HepG2 (cell line): ENCODE measurements at regions not wholly inside any gene's neighbourhood (a gene's known extent, or its start where the extent isn't known, plus 50 kb on each side); places are given as distances from the start of the nearest gene placed in this dataset.

Source experiments
- ATAC-seq: fragments of 200-7000 bp; cut with Tn5 transposase; 3 replicates; pipeline ENCODE4 v1.9.1; 2020; ENCODE audit warnings: mild to moderate bottlenecking, moderate library complexity
- BruUV-seq: library from RNA; stranded (reverse); fragments of 400-500 nt; replicated peaks from 2 replicates; lab custom pipeline; 2021; lab: Mats Ljungman, UMichigan
- CTCF ChIA-PET: fragments of 300-600 bp; formaldehyde crosslinking; extraction: SDS; loops from one replicate; lab custom pipeline; 2021; ENCODE audit warnings: low total read pairs, inconsistent platforms, low intra/inter-chr PET ratio; lab: Yijun Ruan, JAX
- POLR2A ChIA-PET: fragments of 350-600 bp; sonication (Branson Sonifier 250); formaldehyde crosslinking; loops from one replicate; lab custom pipeline; 2020; ENCODE audit warnings: antibody characterized with exemption, inconsistent platforms; lab: Yijun Ruan, JAX
- DNase-seq: peaks from one replicate; pipeline ENCODE4 v3.0.0-alpha.2; 2015; ENCODE audit warnings: low spot score
- FAIRE-seq: peaks from 3 replicates; lab custom pipeline; 2011; peaks lifted over from hg19 to GRCh38; lab: Jason Lieb, UNC
- H2AFZ ChIP-seq: one replicate; pipeline ENCODE4 v1.6.1; 2011; ENCODE audit warnings: low read length, inconsistent platforms
- H3K27ac ChIP-seq: fragments of 300-600 bp; 3 replicates; pipeline ENCODE4 v1.8.0; 2011; ENCODE audit warnings: mixed run types, mild to moderate bottlenecking, mixed read lengths, low read length, inconsistent platforms; ENCODE audit not compliant: insufficient read depth; ENCODE audit errors: extremely low read length
- H3K27me3 ChIP-seq, 2 experiments: fragments of 200-600 bp in 1 of 2; 2 replicates in 1 of 2; 3 replicates in 1 of 2; pipeline versions ENCODE4 v1.6.0 to v1.8.0; 2011; ENCODE audit warnings: low read length in 2 of 2, mild to moderate bottlenecking in 2 of 2, moderate library complexity in 2 of 2, inconsistent platforms in 1 of 2; ENCODE audit not compliant: insufficient read depth in 2 of 2, control insufficient read depth in 1 of 2
- H3K36me3 ChIP-seq, 2 experiments: fragments of 200-600 bp in 1 of 2; replicated peaks in 1 of 2; 2 replicates in 1 of 2; 3 replicates in 1 of 2; pipeline versions ENCODE4 v1.5.1 to v1.8.0; 2011; ENCODE audit warnings: low read length in 2 of 2, inconsistent platforms in 1 of 2; ENCODE audit not compliant: insufficient read depth in 2 of 2, control insufficient read depth in 1 of 2
- H3K4me1 ChIP-seq: 2 replicates; pipeline ENCODE4 v1.5.1; 2012; ENCODE audit warnings: low read length, inconsistent platforms; ENCODE audit not compliant: insufficient read depth
- H3K4me2 ChIP-seq: 2 replicates; pipeline ENCODE4 v1.6.0; 2011; ENCODE audit warnings: low read depth, low read length, inconsistent platforms
- H3K4me3 ChIP-seq, 3 experiments: fragments of 200-600 bp in 1 of 3; sonication (generic), shearing (Covaris generic) in 1 of 3; replicated peaks in 1 of 3; 2 replicates each; pipeline ENCODE4 v1.5.1; 2011 to 2016; ENCODE audit warnings: low read length in 3 of 3, inconsistent platforms in 2 of 3, low read depth in 2 of 3, mild to moderate bottlenecking in 2 of 3, control low read depth in 1 of 3, mixed read lengths in 1 of 3; ENCODE audit not compliant: insufficient read depth in 1 of 3
- H3K79me2 ChIP-seq: one replicate; pipeline ENCODE4 v1.6.1; 2011; ENCODE audit warnings: low read length, inconsistent platforms; ENCODE audit not compliant: insufficient read depth
- H3K9ac ChIP-seq: 2 replicates; pipeline ENCODE4 v1.6.0; 2011; ENCODE audit warnings: mild to moderate bottlenecking, low read depth, low read length, inconsistent platforms; ENCODE audit not compliant: insufficient read depth
- H3K9me3 ChIP-seq: 2 replicates; pipeline ENCODE4 v1.5.1; 2012; ENCODE audit warnings: mild to moderate bottlenecking, low read length
- H4K20me1 ChIP-seq: 2 replicates; pipeline ENCODE4 v1.6.0; 2011; ENCODE audit warnings: inconsistent platforms, mild to moderate bottlenecking, low read length, moderate library complexity; ENCODE audit not compliant: insufficient read depth
- AHDC1 ChIP-seq: sonication (generic); formaldehyde crosslinking; IDR thresholded peaks from 2 replicates; pipeline ENCODE4 v1.5.1; 2020; ENCODE audit warnings: mild to moderate bottlenecking, missing genetic modification reagents, borderline replicate concordance
- CREM ChIP-seq, 2 experiments: sonication (generic) in 1 of 2; formaldehyde crosslinking in 1 of 2; IDR thresholded peaks; 2 replicates each; pipeline versions ENCODE4 v1.4.0 to v1.6.1; 2016 to 2020; ENCODE audit warnings: antibody characterized with exemption in 1 of 2, mild to moderate bottlenecking in 1 of 2, missing genetic modification reagents in 1 of 2
- ETS1 ChIP-seq: sonication (generic); formaldehyde crosslinking; IDR thresholded peaks from 2 replicates; pipeline ENCODE4 v1.4.0; 2020; ENCODE audit warnings: missing genetic modification reagents
- MBD4 ChIP-seq: IDR thresholded peaks from 2 replicates; pipeline ENCODE4 v1.6.1; 2012; ENCODE audit warnings: low read length, inconsistent platforms, borderline replicate concordance
- MED13 ChIP-seq: sonication (generic); formaldehyde crosslinking; IDR thresholded peaks from 2 replicates; pipeline ENCODE4 v1.5.0; 2020; ENCODE audit warnings: missing genetic modification reagents
- SALL1 ChIP-seq: sonication (generic); formaldehyde crosslinking; IDR thresholded peaks from 2 replicates; pipeline ENCODE4 v1.8.0; 2022; ENCODE audit warnings: mild to moderate bottlenecking, missing genetic modification reagents
- TBP ChIP-seq: sonication (generic); formaldehyde crosslinking; IDR thresholded peaks from 2 replicates; pipeline ENCODE4 v1.5.0; 2020; ENCODE audit warnings: missing genetic modification reagents
- TOPORS ChIP-seq: sonication (generic); formaldehyde crosslinking; IDR thresholded peaks from 2 replicates; pipeline ENCODE4 v1.8.0; 2023; ENCODE audit warnings: mild to moderate bottlenecking, missing genetic modification reagents
- YY1 ChIP-seq: IDR thresholded peaks from 2 replicates; pipeline ENCODE4 v1.6.1; 2011; ENCODE audit warnings: low read length, low read depth, moderate library complexity, mild to moderate bottlenecking; ENCODE audit not compliant: insufficient read depth, insufficient replicate concordance
- ZNF276 ChIP-seq: sonication (generic); formaldehyde crosslinking; IDR thresholded peaks from 2 replicates; pipeline ENCODE4 v1.4.0; 2020; ENCODE audit warnings: mild to moderate bottlenecking, low read depth, missing genetic modification reagents
- ZNF329 ChIP-seq: sonication (generic); formaldehyde crosslinking; IDR thresholded peaks from 2 replicates; pipeline ENCODE4 v1.9.0; 2021; ENCODE audit warnings: low read depth, mild to moderate bottlenecking, missing genetic modification reagents
- ZNF431 ChIP-seq: sonication (generic); formaldehyde crosslinking; IDR thresholded peaks from 2 replicates; pipeline ENCODE4 v1.9.0; 2022; ENCODE audit warnings: missing genetic modification reagents, low read depth, mild to moderate bottlenecking, borderline replicate concordance
- ZNF766 ChIP-seq: sonication (generic); formaldehyde crosslinking; IDR thresholded peaks from 2 replicates; pipeline ENCODE4 v1.5.0; 2020; ENCODE audit warnings: missing genetic modification reagents, borderline replicate concordance
- WGBS: methylation state at CpG from one replicate; pipeline ENCODE4 v1.1.6; 2017; ENCODE audit warnings: low lambda C conversion rate; 5-methylcytosine and 5-hydroxymethylcytosine counted together
- in situ Hi-C: cut with HindIII; loops from 2 replicates; pipeline ENCODE4 v1.10.0; 2017; ENCODE audit warnings: low pct_unique_long_range_greater_than_20kb; ENCODE audit not compliant: extremely low pct_ligation_motif_present
- intact Hi-C: fragments of 100-400 bp; cut with micrococcal nuclease; formaldehyde crosslinking; loops from one replicate; pipeline ENCODE4 v1.10.0; 2022; ENCODE audit not compliant: unreplicated experiment

- TF ChIP-seq ZNF276 (CRISPR knock-in tag), result no peak
- no peak for TF ChIP-seq ETS1
- no peak for TF ChIP-seq TOPORS
- TF ChIP-seq ZNF329 (CRISPR knock-in tag), result no peak
- TF ChIP-seq ZNF431, result no peak
- TF ChIP-seq MED13 (CRISPR knock-in tag), result no peak
Measured at GRCh38 chr2:134138115-134138514, 115.8 kb upstream of the MGAT5 start (continued).

- FAIRE-seq, result no peak
- intact Hi-C loops (no loop called here), in situ Hi-C loops (no loop called here)
- ChIA-PET POLR2A (no interaction called here), CTCF (no interaction called here)
- Histone ChIP-seq H2AFZ (no peak overlapping the region), H4K20me1 (peaks cover 10% of the 10 kb centered on the region), H3K36me3 (peaks cover 3 to 4% of the 10 kb centered on the region in 2 experiments; a peak in 2 of 5 replicates), H3K9ac (no peak overlapping the region), H3K79me2 (peaks cover 60% of the 10 kb centered on the region), H3K27ac (no peak overlapping the region), H3K27me3 (no peaks in the 10 kb centered on the region), H3K4me2 (no peak overlapping the region), H3K4me3 (no peak overlapping the region), H3K4me1 (peaks cover 2% of the 10 kb centered on the region), H3K9me3 (no peaks in the 10 kb centered on the region)
- no TSS peak for BruUV-seq
- TF ChIP-seq TBP (CRISPR knock-in tag) (no peak), AHDC1 (CRISPR knock-in tag) (no peak), CREM (IDR thresholded peaks at IDR 0.05) (no peak), CREM (CRISPR knock-in tag; IDR thresholded peaks at IDR 0.05) (no peak), SALL1 (CRISPR knock-in tag) (no peak), MBD4 (no peak), ZNF766 (CRISPR knock-in tag) (no peak), YY1 (no peak)
- 94% methylated on average over 4 of the region's 4 CpGs for WGBS
- no peak for DNase-seq
- ATAC-seq, result no peak
Measured at GRCh38 chr2:134139611-134140010, 114.3 kb upstream of the MGAT5 start.
